A673 (cell line): ENCODE measurements at regions not wholly inside any gene's neighbourhood (a gene's known extent, or its start where the extent isn't known, plus 50 kb on each side); places are given as distances from the start of the nearest gene placed in this dataset.

ENCODE experiments used
- CTCF ChIP-seq: fragments of 300-800, 200-600 bp; sonication (generic); conservative IDR thresholded peaks from 2 replicates; pipeline ENCODE4 v1.5.1; 2017; ENCODE audit warnings: low read depth, mild to moderate bottlenecking, antibody characterized with exemption, low read length, moderate library complexity, mixed read lengths
- EZH2 ChIP-seq: fragments of 200-600 bp; sonication (generic); IDR thresholded peaks from 2 replicates; pipeline ENCODE4 v1.6.1; 2017; ENCODE audit warnings: borderline replicate concordance, low read depth, mild to moderate bottlenecking, mixed read lengths, antibody characterized with exemption, low read length; ENCODE audit not compliant: poor library complexity, severe bottlenecking

DNA sequence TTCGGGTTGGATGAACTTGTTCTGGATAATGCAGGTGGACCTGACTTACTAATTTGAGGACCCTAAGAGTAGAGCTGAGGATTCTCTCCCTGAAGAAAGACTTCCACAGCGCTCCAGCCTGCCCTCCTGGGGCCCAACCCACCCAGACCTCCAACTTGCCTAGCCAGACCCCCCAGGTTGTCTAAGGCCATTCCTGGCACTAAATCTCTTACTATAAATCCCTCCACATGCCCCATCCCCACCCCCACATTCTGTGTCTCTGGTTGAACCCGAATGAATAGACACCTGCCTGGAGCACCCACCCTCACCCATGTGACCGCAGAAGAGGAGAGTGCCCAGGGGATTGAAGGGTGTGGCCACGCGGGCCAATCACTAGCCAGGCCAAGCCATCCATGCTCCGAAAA lies 1480.0 kb downstream of the TBC1D22A start:
- no peak for TF ChIP-seq CTCF
- TF ChIP-seq EZH2: no peak
